HG03575 (cell line): ENCODE measurements at regions not wholly inside any gene's neighbourhood (a gene's known extent, or its start where the extent isn't known, plus 50 kb on each side); places are given as distances from the start of the nearest gene placed in this dataset.

Source experiments
- ATAC-seq: cut with Tn5 transposase; IDR thresholded peaks from one replicate; pipeline ENCODE4 v1.9.1; 2021; ENCODE audit not compliant: unreplicated experiment, insufficient number of reproducible peaks, low FRiP score; ENCODE audit errors: extremely low read depth

DNA sequence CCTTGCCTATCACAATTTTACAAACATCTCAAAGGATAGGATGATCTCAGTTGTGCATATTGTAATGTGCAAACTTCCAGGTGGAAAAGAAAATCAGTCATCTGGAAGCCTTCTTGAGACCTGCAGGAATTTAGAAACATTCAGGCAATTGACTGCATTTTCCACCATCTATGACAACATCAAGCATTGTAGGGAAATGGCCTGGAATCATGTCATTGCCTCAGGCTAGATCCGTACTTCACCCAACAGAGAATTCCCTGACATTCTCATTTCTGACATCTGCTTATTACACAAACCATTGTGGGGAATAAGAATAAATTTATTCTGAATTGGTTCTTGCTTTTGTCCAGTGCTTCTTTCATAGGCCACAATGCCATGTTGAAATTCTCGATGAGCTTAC, 124.9 kb upstream of the NPVF start:
- ATAC-seq: no peak

DNA sequence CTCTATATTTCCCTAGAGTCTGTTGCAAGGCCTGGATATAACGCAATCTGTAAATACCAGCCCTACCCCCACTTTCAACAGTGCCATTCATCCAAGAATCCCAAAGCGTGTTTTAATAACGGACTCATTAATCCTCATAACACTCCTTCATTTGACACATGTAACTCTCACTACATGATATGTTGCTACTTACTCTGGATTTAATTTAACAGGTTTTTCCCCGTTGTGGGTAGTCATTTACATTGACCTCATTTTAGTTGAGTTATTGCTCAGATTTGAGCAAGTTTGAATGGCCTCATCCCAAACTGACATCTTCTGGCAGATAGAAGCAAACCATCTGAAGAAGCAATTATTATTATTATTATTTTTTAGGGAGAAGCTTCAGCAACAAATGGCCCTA, 125.4 kb upstream of the NPVF start:
- no peak for ATAC-seq

DNA sequence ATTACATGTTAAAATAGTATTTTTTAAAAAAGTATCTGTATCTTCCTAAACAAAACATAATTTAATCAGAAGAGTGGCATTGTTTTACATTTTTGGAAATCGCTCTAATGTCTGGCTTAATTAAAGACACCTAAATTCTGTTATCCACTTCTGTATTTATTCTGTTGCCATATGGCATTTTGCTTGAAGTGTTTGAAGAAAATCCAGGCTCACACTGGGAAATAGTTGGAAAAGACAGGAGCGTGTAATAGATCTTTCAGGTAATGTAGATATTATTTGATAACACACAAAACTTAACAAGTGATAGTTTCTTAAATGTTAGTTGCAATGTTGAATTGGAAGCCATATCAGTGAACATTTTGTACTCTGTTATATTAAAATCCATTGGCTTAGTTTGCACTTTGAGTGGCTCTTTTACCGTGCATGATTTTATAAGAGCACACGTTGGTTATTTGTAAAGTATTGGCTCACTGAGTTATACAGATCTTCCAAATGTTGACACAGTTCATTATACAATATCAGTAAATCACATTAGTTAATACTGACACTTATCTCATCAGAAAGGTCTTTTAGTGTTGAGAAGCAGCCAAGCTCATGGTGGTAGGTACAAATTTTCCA, 128.4 kb upstream of the NPVF start:
- ATAC-seq: no peak

DNA sequence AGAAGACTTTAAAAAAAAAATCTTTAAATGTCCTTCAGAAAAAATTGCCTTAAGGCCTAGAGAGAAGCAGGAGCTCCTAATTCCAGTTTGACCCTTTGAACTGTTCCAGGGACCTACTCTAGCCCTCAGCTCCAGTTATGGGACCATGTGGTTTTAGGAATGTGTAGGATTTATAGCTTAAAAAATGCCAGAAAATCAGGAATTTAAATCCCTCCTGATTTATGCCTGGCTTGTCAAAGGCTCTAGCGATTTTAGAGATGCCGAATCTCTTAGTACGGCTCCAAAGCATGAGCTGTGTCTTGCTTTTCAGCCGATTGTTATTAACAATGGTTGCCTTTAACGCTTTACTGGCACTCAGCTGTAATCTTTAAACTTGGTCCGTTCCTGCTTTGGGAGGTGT, 130.6 kb upstream of the NPVF start:
- no peak for ATAC-seq

DNA sequence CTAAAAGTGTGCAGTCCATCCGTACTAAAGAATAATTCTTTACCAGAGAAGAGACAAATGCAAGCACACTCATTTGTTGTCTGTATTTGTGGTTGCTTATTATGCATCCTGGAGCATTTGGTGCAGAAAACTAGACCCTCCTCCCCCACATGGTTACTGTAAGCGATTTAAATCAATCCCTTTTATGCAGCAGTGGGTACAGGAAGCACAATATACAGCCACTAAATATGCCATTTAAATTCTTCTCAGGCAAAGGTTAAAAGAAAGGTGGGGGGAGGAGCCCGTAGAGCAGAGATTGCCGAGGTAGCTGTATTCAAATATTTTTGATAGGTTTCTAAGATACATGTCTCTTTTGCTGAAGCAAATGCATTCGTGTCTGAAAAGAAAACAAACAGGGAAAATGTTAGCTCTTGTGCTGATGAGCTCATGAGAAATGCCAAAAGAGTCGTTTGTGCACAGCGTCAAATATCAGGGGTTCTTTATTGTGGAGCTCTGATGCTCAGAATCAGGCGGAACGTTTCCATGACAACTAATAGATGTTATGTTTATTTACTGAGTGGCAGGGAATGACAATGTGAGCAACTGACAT, 131.3 kb upstream of the NPVF start:
- ATAC-seq: no peak

DNA sequence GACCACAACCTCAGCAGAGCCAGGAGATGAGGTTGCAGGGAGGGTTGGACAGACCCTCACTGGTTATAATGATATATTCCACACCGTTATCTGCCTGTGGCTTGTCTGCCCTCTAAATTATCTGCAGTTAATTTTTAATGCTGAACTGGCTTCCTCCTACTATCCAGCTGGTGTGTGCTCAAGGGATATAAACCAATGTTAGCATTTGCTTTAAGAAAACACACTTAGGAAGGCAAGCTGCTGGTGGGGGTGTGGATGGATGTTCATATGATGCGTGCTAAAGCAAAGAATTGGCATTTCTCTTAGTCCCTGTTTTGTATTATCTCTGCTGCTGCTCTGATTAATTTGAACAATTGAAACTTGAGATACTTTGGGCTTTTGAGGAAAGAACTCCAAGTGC, 132.2 kb upstream of the NPVF start:
- ATAC-seq: no peak

DNA sequence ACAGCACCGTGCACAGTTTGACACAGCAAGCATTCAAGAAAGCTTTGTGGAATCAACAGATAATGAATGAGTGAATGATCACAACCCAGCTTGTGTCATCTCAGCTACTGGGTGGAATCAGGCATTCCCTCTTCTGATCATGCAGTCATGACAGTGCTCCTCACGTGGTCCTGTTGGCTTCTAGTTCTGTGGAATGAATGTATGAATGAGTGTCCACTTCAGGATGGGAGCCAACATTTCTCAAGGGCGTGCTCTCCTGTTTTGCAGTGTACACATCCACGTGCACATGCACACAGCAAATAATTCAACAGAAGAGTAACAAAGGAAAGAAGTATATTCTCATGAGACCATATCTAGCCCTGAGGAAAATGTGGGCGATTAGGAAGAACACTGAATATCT, 133.1 kb upstream of the NPVF start:
- ATAC-seq: no peak

DNA sequence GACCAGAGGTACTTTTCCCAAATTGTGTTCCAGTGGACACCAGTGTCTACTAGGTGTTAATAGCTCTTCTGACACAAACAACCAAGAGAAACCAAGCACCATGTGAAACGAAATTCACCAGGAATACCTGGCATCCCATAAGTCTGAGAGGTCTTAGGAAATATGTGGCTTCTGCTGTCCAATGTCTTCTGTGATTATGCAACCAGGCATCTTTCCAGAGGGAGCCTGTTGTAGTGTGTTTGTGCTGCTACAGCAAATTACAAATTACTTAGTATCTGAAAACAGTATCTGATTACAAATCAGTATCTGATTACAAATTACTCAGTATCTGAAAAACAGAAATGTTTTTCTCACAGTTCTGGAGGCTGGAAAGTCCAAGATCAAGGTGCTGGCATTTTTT, 133.6 kb upstream of the NPVF start:
- ATAC-seq: no peak

DNA sequence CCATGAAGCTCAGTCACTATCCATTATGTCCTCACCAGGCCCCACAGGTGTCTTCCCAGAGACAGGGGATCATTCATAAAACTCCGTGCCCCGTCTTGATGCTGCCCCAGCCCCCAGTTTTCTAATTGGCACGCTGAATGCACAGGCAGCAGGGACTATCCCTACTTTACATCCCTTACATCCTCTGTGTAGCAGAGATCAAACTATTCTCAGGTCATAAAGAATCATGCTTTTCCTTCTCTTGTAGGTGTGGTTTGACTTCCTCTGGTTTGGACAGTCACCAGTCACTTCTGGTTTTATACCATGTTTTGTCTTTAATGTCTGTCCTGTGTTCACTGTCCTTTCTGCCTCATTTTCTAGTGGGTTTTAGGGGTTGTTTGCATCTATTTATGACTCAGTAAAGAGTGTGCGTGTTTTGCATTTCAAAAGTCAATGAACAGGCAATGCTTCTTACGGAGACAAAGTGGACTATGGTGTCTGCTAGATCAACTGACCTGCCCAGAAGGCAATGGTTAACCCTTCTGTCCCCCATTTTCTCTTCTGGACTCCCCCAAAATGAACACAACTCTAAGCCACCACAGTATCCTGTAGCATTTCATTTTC, 140.4 kb upstream of the NPVF start:
- no peak for ATAC-seq

DNA sequence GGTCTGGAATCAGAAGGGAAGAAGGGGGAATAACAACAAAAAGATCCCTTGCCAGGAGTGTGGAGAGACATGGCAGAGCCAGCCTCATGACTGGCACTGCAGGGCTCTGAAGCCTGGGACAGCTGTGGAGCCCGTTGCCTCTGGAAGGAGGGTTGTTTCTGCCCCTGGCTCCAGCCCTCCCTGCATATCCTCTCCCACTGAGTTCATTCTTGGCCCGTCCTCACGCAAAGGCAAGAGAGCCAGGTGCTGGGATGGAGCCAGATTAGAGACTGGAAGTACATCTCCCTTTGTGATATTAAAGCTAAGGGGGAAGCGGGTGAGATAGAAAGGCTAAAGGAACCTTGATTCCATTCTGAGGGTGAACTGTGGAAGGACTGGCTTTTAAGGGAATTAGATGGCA, 141.5 kb upstream of the NPVF start:
- ATAC-seq: no peak

DNA sequence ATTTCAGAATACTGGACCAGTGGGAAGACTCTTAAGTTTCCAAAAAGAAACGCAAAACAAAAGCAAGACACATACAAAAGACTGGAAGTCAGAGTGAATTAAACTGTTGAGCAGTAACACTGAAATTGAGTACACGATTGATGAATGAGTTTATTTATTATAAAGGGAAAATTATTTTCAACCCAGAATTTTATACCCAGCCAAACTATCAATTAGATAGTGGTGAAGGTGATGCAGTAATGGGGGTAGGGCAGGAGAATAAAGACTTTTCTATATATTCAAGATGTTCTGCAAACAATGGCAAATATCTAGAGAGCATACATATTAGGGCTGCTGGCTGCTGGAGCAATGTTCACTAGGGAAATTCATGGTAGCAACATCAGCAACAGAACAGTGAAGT, 143.7 kb upstream of the NPVF start:
- no peak for ATAC-seq

DNA sequence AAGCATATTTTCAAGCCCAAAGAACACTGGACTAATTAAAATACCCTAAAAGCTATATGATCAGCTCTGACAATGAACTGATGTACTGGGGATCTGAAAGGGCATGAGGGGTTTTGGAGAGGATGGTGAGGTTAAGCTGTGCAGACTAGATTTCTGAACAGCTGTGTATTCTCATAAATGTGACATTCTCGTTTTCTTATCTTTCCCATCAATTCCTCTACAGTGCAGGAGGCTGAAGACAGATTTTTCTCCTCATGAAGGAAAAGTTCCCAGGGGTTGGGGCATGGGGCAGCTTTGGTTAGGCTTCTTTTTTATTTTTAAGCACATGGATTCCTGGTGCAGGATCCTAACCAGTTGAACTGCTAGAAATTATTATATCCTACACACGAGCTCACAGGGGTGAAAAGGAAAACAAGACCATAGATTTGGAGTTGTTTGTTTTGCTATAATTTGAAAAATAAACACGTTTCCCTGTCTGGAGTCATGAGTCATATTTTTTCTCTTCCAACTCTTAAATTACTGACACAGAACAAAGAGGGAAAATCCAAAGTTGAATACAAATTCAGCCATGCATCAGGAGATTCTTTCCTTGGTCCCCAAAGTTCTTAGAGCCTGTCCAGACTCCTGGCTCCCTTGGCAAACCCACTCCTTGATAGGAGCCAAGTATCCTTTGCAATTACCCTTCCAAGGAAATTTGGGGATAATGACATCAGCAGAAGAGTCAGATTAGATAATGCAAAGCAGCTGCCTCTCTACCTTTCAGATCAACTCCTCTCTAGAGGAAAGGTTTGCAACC, 147.7 kb upstream of the NPVF start:
- ATAC-seq: no peak

DNA sequence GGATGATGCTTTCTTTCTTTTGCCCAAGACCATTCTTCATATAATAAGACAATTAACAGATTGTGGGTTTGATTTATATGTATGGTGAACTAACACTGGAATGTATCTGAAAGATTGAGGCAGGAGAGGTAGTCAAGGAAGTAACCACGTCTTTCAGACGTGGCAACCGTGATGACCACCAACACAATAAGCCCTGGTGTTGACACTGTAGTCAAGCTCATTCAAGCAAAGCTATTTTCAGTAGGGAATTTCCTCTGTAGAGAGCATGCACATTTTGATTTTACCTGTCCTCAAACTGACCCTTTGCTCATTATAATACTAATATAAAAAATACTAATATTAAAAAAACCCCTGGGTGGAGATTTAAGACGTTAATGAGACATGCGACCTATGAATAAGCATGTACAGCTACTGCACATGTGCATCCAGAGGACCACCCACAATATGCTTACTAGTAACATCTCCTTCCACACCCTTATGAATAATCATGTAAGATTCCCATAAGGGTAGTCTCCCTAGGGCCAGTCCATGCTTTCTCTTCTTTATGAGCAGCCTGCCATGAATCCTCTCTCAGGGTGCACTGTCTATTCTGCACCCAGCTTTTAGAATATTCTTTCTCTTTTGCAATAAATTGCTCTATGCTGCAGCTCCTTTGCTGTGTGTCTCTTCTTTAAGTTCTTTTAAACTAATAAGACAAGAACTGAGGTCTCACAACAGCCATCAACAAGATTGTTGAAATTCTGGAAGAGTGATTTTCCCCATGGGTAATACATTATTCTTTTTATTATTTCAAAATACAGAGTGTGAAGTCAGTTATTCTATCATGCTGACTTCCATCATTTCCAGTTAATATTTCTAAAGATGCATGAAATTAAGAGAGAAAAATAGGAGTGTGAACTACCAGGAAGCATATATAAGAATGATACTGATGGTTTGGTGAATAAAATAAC, 151.3 kb upstream of the NPVF start:
- no peak for ATAC-seq

DNA sequence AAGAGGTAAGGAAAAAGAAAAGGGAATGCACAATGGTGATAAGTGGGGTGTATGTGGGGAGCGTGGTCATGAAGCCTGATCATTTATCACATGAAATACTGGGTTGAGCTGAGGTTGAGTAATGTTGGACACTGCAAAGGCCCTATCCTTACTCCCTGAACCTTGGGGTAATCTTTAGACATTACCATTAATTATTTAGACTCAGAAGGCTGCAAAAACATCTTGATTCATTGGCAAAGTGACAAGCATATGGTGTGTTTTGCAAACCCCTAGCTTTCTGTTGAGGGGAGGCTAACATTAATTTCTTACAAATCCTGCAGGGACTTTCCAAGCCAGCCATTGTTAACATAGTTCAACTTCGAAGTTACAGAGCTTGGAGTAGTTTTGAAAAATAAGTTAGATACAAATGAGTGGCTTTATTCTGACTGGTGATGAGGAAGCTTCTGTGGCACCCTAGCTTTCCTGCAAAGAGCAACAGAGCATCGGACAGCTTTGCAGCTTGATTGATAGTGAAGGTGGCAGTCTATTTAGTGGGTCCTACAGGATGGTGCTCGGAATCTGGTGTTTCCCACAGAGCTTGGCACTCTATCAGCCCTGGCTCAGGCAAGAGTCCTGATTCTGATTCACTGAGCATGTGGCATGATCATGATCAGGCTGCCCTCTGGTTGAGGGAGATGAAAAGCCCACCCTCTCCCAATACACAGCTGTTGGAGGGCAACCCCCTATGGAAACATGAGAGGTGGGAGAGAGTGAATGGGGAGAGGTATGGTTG, 153.7 kb upstream of the NPVF start:
- no peak for ATAC-seq

DNA sequence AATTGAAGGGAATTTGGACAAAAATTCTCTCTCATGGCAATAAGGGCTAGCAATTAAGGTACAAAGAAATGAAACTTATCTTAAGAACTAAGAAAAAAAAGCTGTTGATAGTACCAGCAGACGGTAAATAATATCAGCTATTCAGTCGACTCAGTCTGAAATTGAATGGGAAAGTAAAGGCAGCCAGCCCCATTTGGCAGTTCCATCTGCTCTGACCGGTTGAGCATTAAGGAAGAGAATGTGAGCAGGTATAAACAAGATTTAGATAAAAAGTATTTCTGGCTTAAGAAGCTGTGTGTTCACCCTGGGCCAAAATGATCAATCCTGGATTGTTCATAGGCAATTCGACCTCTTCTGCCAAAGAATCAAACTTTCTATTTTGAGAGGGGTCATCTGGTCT, 154.6 kb upstream of the NPVF start:
- no peak for ATAC-seq

DNA sequence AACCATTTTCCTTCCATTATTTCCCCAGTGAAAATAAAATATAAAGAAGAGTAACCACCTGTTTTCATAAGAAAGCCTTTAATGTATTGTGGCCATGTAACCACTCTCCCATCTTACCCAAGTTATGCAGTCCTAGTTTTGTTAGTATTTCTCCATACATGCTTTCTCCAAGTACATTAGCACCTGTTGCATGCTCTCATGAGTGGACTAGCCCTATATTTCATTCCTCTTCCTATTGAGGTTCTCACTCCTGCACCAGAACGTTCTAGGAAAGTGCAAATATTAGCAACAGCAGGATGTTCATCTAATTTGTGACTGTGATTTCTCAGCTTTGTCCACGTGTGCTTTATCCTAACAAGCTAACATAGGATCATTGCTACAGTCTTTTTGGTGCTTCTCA, 155.1 kb upstream of the NPVF start:
- ATAC-seq: no peak

DNA sequence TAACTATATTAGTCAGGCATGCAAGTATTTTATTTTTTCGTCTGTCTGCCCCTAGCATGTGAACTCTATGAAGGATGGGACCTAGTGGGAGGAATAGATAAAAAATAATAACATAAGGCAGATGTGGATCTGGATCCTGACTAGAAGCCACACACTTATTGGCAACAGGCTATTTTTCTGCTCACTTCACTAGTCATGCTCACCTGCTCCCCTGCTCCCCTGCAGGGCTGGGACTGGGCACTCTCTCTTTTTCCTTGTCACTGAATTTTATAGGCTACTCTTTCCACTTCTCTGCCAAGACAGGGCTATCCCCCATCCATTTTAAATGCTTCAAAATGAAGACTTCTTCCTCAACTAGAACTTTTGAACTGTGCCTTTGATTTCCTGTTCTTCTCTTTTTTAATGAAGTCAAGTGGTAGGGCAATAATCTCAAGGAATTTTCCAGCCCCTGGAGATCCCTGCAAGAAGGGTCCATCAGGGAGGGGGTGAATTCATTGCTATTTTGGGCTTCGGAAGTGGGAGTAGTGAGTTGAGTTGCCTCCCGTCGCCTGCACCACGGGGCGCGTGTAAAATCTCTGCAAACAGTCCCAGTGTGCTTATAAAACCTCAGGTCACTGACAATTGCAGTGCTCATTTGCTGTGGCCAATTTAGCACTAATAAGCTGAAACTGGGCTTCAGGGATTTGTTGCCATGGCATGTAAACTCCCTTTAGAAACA, 156.7 kb upstream of the NPVF start:
- ATAC-seq: no peak
